IMR-90 (cell line): ENCODE measurements at regions not wholly inside any gene's neighbourhood (a gene's known extent, or its start where the extent isn't known, plus 50 kb on each side); places are given as distances from the start of the nearest gene placed in this dataset.

Experiments
- ATAC-seq: fragments of 200-7000 bp; cut with Tn5 transposase; 2 replicates; pipeline ENCODE4 v1.9.1; 2020; ENCODE audit warnings: low read depth, mild to moderate bottlenecking, moderate library complexity
- BruUV-seq: library from RNA; stranded (reverse); fragments of 400-500 nt; replicated peaks from 2 replicates; lab custom pipeline; 2021; lab: Mats Ljungman, UMichigan
- CTCF ChIA-PET: fragments of 300-600 bp; formaldehyde crosslinking; extraction: SDS; loops from one replicate; lab custom pipeline; 2021; ENCODE audit warnings: antibody characterized with exemption; lab: Yijun Ruan, JAX
- POLR2A ChIA-PET: fragments of 300-600 bp; sonication (Branson Sonifier 250); formaldehyde crosslinking; loops from one replicate; lab custom pipeline; 2022; ENCODE audit warnings: antibody characterized with exemption; ENCODE audit not compliant: unreplicated experiment; lab: Charles Lee
- DNase-seq: peaks from one replicate; pipeline ENCODE4 v3.0.0; 2013
- H2AFZ ChIP-seq: replicated peaks from 2 replicates; pipeline ENCODE3; 2013; ENCODE audit warnings: low read length, mild to moderate bottlenecking; ENCODE audit not compliant: poor library complexity
- H2AK5ac ChIP-seq: 2 replicates; pipeline ENCODE4 v1.6.1; 2013; ENCODE audit warnings: low read depth, low read length, inconsistent platforms
- H2AK9ac ChIP-seq: replicated peaks from 2 replicates; pipeline ENCODE3; 2013; ENCODE audit warnings: mild to moderate bottlenecking, low read depth, low read length, moderate library complexity; ENCODE audit not compliant: poor library complexity
- H2BK120ac ChIP-seq: 2 replicates; pipeline ENCODE4 v1.6.1; 2013; ENCODE audit warnings: low read depth, low read length, inconsistent platforms
- H2BK15ac ChIP-seq: 3 replicates; pipeline ENCODE4 v1.6.1; 2013; ENCODE audit warnings: low read depth, low read length, inconsistent platforms
- H2BK20ac ChIP-seq: 2 replicates; pipeline ENCODE4 v1.6.1; 2013; ENCODE audit warnings: low read depth, mild to moderate bottlenecking, inconsistent platforms, low read length, moderate library complexity
- H2BK5ac ChIP-seq: 2 replicates; pipeline ENCODE4 v1.6.1; 2013; ENCODE audit warnings: mild to moderate bottlenecking, low read depth, low read length, inconsistent platforms; ENCODE audit not compliant: poor library complexity, severe bottlenecking
- H3K14ac ChIP-seq: replicated peaks from 2 replicates; pipeline ENCODE4 v1.6.1; 2013; ENCODE audit warnings: low read depth, low read length, inconsistent platforms
- H3K18ac ChIP-seq: 2 replicates; pipeline ENCODE4 v1.6.1; 2013; ENCODE audit warnings: low read depth, low read length, control low read depth
- H3K23ac ChIP-seq: 2 replicates; pipeline ENCODE4 v1.6.1; 2013; ENCODE audit warnings: low read depth, low read length, inconsistent platforms
- H3K27ac ChIP-seq: 2 replicates; pipeline ENCODE4 v1.5.1; 2013; ENCODE audit warnings: mild to moderate bottlenecking, control low read depth, low read length; ENCODE audit not compliant: insufficient read depth
- H3K27me3 ChIP-seq: 2 replicates; pipeline ENCODE4 v1.6.1; 2013; ENCODE audit warnings: low read length; ENCODE audit not compliant: control insufficient read depth, insufficient read depth
- H3K36me3 ChIP-seq: 2 replicates; pipeline ENCODE4 v1.6.1; 2013; ENCODE audit warnings: low read length, mixed read lengths; ENCODE audit not compliant: control insufficient read depth, insufficient read depth
- H3K4ac ChIP-seq: 2 replicates; pipeline ENCODE4 v1.6.1; 2013; ENCODE audit warnings: low read depth, low read length, inconsistent platforms
- H3K4me1 ChIP-seq: 2 replicates; pipeline ENCODE4 v1.6.1; 2013; ENCODE audit warnings: low read length, mixed read lengths; ENCODE audit not compliant: control insufficient read depth, insufficient read depth
- H3K4me2 ChIP-seq: 2 replicates; pipeline ENCODE4 v1.6.1; 2013; ENCODE audit warnings: low read depth, mild to moderate bottlenecking, control low read depth, low read length, moderate library complexity
- H3K4me3 ChIP-seq: 2 replicates; pipeline ENCODE4 v1.5.1; 2013; ENCODE audit warnings: low read depth, mild to moderate bottlenecking, control low read depth, low read length, moderate library complexity; ENCODE audit not compliant: insufficient read depth
- H3K56ac ChIP-seq: 2 replicates; pipeline ENCODE4 v1.6.1; 2013; ENCODE audit warnings: low read length, inconsistent platforms; ENCODE audit not compliant: insufficient read depth; ENCODE audit errors: extremely low read depth
- H3K79me1 ChIP-seq, 2 experiments: 2 replicates each; pipeline ENCODE4 v1.6.1; 2013; ENCODE audit warnings: low read length in 2 of 2, inconsistent platforms in 1 of 2, low read depth in 1 of 2
- H3K9ac ChIP-seq: 2 replicates; pipeline ENCODE4 v1.6.1; 2013; ENCODE audit warnings: low read depth, low read length, control low read depth
- H3K9me1 ChIP-seq: 2 replicates; pipeline ENCODE4 v1.6.1; 2013; ENCODE audit warnings: low read length, inconsistent platforms; ENCODE audit not compliant: insufficient read depth
- H3K9me3 ChIP-seq: 2 replicates; pipeline ENCODE4 v1.6.1; 2013; ENCODE audit warnings: low read length; ENCODE audit not compliant: control insufficient read depth, insufficient read depth
- H4K20me1 ChIP-seq: 2 replicates; pipeline ENCODE4 v1.6.1; 2013; ENCODE audit warnings: low read length, inconsistent platforms; ENCODE audit not compliant: insufficient read depth
- H4K5ac ChIP-seq: 2 replicates; pipeline ENCODE4 v1.6.1; 2013; ENCODE audit warnings: mild to moderate bottlenecking, low read depth, low read length, control low read depth
- H4K8ac ChIP-seq, 2 experiments: 2 replicates each; pipeline ENCODE4 v1.6.1; 2013; ENCODE audit warnings: low read depth in 2 of 2, low read length in 2 of 2, control low read depth in 1 of 2, inconsistent platforms in 1 of 2
- H4K91ac ChIP-seq: 2 replicates; pipeline ENCODE4 v1.6.1; 2013; ENCODE audit warnings: low read depth, low read length, inconsistent platforms; ENCODE audit not compliant: insufficient read depth
- CEBPB ChIP-seq: IDR thresholded peaks from 2 replicates; pipeline ENCODE4 v1.6.1; 2012; ENCODE audit warnings: low read depth, low read length, improper control_type of control experiment
- USF2 ChIP-seq: fragments of 150-350 bp; IDR thresholded peaks from 2 replicates; pipeline ENCODE4 v1.6.1; 2017; ENCODE audit warnings: mild to moderate bottlenecking, antibody characterized with exemption, low read length, low read depth
- WGBS, 2 experiments: methylation state at CpG; one replicate each; pipeline versions ENCODE4 v1.1.5 to v1.1.7; 2013; ENCODE audit warnings: missing lambda C conversion rate in 2 of 2; ENCODE audit not compliant: insufficient read length in 1 of 2; ENCODE audit errors: extremely low coverage in 2 of 2; 5-methylcytosine and 5-hydroxymethylcytosine counted together
- dilution Hi-C: fragments of 300-500 bp; cut with HindIII; formaldehyde crosslinking; loops from one replicate; pipeline ENCODE4 v1.14.3; 2018; ENCODE audit warnings: low sequenced_read_pairs; ENCODE audit not compliant: unreplicated experiment
- in situ Hi-C: fragments of 300-500 bp; cut with MboI; formaldehyde crosslinking; loops from 3 replicates; pipeline ENCODE4 v1.14.3; 2019; ENCODE audit warnings: low sequenced_read_pairs, inconsistent platforms, mixed read lengths
- intact Hi-C: fragments of 100-400 bp; cut with micrococcal nuclease; formaldehyde crosslinking; loops from 2 replicates; pipeline ENCODE4 v1.10.0; 2022

GRCh38 chr1:59128784-59129227, 168.1 kb upstream of the FGGY start:
- ATAC-seq: peak; percentile 50
- peaks cover 9% of the 10 kb centered on the region for H3K4me1 ChIP-seq
- H3K23ac ChIP-seq: peak overlapping the region; percentile 79
- no peak overlapping the region for H3K4me3 ChIP-seq
- POLR2A ChIA-PET: no interaction called here
- no TSS peak for BruUV-seq
- H3K18ac ChIP-seq: peak overlapping the region; percentile 13
- in situ Hi-C loops: no loop called here
- CTCF ChIA-PET: no interaction called here
- H2AFZ ChIP-seq: peak overlapping the region; percentile 70
- H4K5ac ChIP-seq: peak overlapping the region; percentile 24; the same call in 1 of the 2 replicates
- intact Hi-C loops: no loop called here
- no peaks in the 10 kb centered on the region for H3K79me1 ChIP-seq
- TF ChIP-seq USF2: no peak
- TF ChIP-seq CEBPB: no peak
- H2BK5ac ChIP-seq: peak overlapping the region; percentile 76
- H3K9ac ChIP-seq: no peak overlapping the region
- H3K56ac ChIP-seq: peak overlapping the region; percentile 21; the same call in 1 of the 2 replicates
- dilution Hi-C loops: no loop called here
- H3K14ac ChIP-seq: peak overlapping the region; percentile 85
- H3K36me3 ChIP-seq: no peaks in the 10 kb centered on the region
- WGBS, 2 experiments: 100% methylated on average over 3 of the region's 4 CpGs; no CpG with 5 or more reads in 1 of the 2 experiments
- peak; percentile 44 for DNase-seq
- peaks cover 11% of the 10 kb centered on the region for H3K9me1 ChIP-seq
- H2AK5ac ChIP-seq: peak overlapping the region; percentile 69
- peak overlapping the region; percentile 12; the same call in 1 of the 2 replicates for H3K4me2 ChIP-seq
- no peaks in the 10 kb centered on the region for H4K20me1 ChIP-seq
- H2AK9ac ChIP-seq: peak overlapping the region; percentile 59
- peak overlapping the region; percentile 93 for H2BK120ac ChIP-seq
- H3K9me3 ChIP-seq: no peaks in the 10 kb centered on the region
- peak overlapping the region; percentile 55; the same call in 2 of the 3 replicates for H2BK15ac ChIP-seq
- peak overlapping the region; percentile 42 for H3K27ac ChIP-seq
- peak overlapping the region; percentile 94 for H3K4ac ChIP-seq
- peak overlapping the region; percentile 48 to 81; a peak in 3 of 4 replicates for H4K8ac ChIP-seq
- H4K91ac ChIP-seq: peak overlapping the region; percentile 80
- peak overlapping the region; percentile 92 for H2BK20ac ChIP-seq
- no peaks in the 10 kb centered on the region for H3K27me3 ChIP-seq
